ENCODE measurements at regions not wholly inside any gene's neighbourhood (a gene's known extent, or its start where the extent isn't known, plus 50 kb on each side); places are given as distances from the start of the nearest gene placed in this dataset.

GRCh38 chr11:90757849-90758494 is 535.1 kb upstream of the CHORDC1 start:
- Histone ChIP-seq H3K4me1 (ENCODE audit: control insufficient read depth in 1 of 2, insufficient read depth in 2 of 2, low read length in 2 of 2) (no peaks in the 10 kb centered on the region), H3K27me3 (ENCODE audit: control insufficient read depth in 2 of 2, insufficient read depth in 2 of 2, low read length in 2 of 2) (no peaks in the 10 kb centered on the region), H3K9me3 (replicated peaks in 1 of 2; ENCODE audit: control insufficient read depth in 1 of 2, insufficient read depth in 1 of 2, low read length in 2 of 2) (peaks cover 0 to 4% of the 10 kb centered on the region in 2 donors), H3K4me3 (replicated peaks in 1 of 3; ENCODE audit: low read depth in 2 of 3, low read length in 3 of 3) (no peak overlapping the region), H3K27ac (ENCODE audit: low read depth in 1 of 2, low read length in 2 of 2) (no peak overlapping the region), H3K79me2 (ENCODE audit: insufficient read depth, low read length) (no peaks in the 10 kb centered on the region), H2AFZ (ENCODE audit: insufficient read depth, low read depth, low read length, poor library complexity, severe bottlenecking) (no peak overlapping the region), H3K36me3 (replicated peaks in 1 of 2; ENCODE audit: control insufficient read depth in 1 of 2, insufficient read depth in 2 of 2, low read length in 2 of 2) (no peaks in the 10 kb centered on the region), H4K20me1 (ENCODE audit: insufficient read depth, low read length) (no peaks in the 10 kb centered on the region), H3K9ac (ENCODE audit: insufficient read depth, low read length, poor library complexity, severe bottlenecking) (no peak overlapping the region), H3K4me2 (replicated peaks; ENCODE audit: extremely low read depth, low read length, poor library complexity, severe bottlenecking) (no peak overlapping the region)
- no peak for TF ChIP-seq CTCF (IDR thresholded peaks at IDR 0.05)
- Mint-ChIP-seq H3K4me1 (no peaks in the 10 kb centered on the region), H3K36me3 (no peaks in the 10 kb centered on the region), H3K4me3 (no peak overlapping the region), H3K27me3 (ENCODE audit: low read depth in 3 of 3) (no peaks in the 10 kb centered on the region), H3K9me3 (peaks cover 0 to 2% (median 0%) of the 10 kb centered on the region in 7 donors), H3K27ac (no peak overlapping the region)
- 67% methylated on average over 1 of the region's 4 CpGs for WGBS (ENCODE audit: insufficient coverage)
- intact Hi-C loops (cut with micrococcal nuclease) = no loop called here
- no peak for DNase-seq

GRCh38 chr11:90756617-90757016 is 533.8 kb upstream of the CHORDC1 start:
- WGBS (ENCODE audit: insufficient coverage) = no CpG with 5 or more reads among the region's 1 CpG
- H2AFZ ChIP-seq (ENCODE audit: insufficient read depth, low read depth, low read length, poor library complexity, severe bottlenecking) = no peak overlapping the region
- no peaks in the 10 kb centered on the region for H3K36me3 Mint-ChIP-seq
- no peak overlapping the region for H3K4me3 Mint-ChIP-seq
- no peak overlapping the region for H3K27ac ChIP-seq (ENCODE audit: low read depth in 1 of 2, low read length in 2 of 2)
- H3K4me3 ChIP-seq (replicated peaks in 1 of 3; ENCODE audit: low read depth in 2 of 3, low read length in 3 of 3) = no peak overlapping the region
- H3K4me2 ChIP-seq (replicated peaks; ENCODE audit: extremely low read depth, low read length, poor library complexity, severe bottlenecking) = no peak overlapping the region
- no peaks in the 10 kb centered on the region for H4K20me1 ChIP-seq (ENCODE audit: insufficient read depth, low read length)
- no peaks in the 10 kb centered on the region for H3K27me3 Mint-ChIP-seq (ENCODE audit: low read depth in 3 of 3)
- peaks cover 0 to 6% (median 3%) of the 10 kb centered on the region in 7 donors for H3K9me3 Mint-ChIP-seq
- TF ChIP-seq CTCF (IDR thresholded peaks at IDR 0.05) = no peak
- H3K27me3 ChIP-seq (ENCODE audit: control insufficient read depth in 2 of 2, insufficient read depth in 2 of 2, low read length in 2 of 2) = no peaks in the 10 kb centered on the region
- peaks cover 0 to 4% of the 10 kb centered on the region in 2 donors for H3K9me3 ChIP-seq (replicated peaks in 1 of 2; ENCODE audit: control insufficient read depth in 1 of 2, insufficient read depth in 1 of 2, low read length in 2 of 2)
- H3K79me2 ChIP-seq (ENCODE audit: insufficient read depth, low read length) = no peaks in the 10 kb centered on the region
- no peaks in the 10 kb centered on the region for H3K36me3 ChIP-seq (replicated peaks in 1 of 2; ENCODE audit: control insufficient read depth in 1 of 2, insufficient read depth in 2 of 2, low read length in 2 of 2)
- no peak overlapping the region for H3K9ac ChIP-seq (ENCODE audit: insufficient read depth, low read length, poor library complexity, severe bottlenecking)
- DNase-seq = no peak
- intact Hi-C loops (cut with micrococcal nuclease) = no loop called here
- H3K27ac Mint-ChIP-seq = no peak overlapping the region
- H3K4me1 ChIP-seq (ENCODE audit: control insufficient read depth in 1 of 2, insufficient read depth in 2 of 2, low read length in 2 of 2) = no peaks in the 10 kb centered on the region
- no peaks in the 10 kb centered on the region for H3K4me1 Mint-ChIP-seq

Measured in CD14-positive monocyte (primary cell).